Naive thymus-derived CD8-positive, alpha-beta T cell (primary cell): ENCODE measurements at regions not wholly inside any gene's neighbourhood (a gene's known extent, or its start where the extent isn't known, plus 50 kb on each side); places are given as distances from the start of the nearest gene placed in this dataset.

Source experiments
- ATAC-seq, 2 donors: fragments of 150-1000 bp; cut with Tn5 transposase in 1 of 2; sonication (Bioruptor Pico), chemical (Tn5 transposase) in 1 of 2; 1 replicate in 1 of 2; 2 replicates in 1 of 2; pipeline ENCODE4 v1.10.0; 2021; ENCODE audit warnings: mild to moderate bottlenecking in 2 of 2, moderate library complexity in 2 of 2
- POLR2A ChIA-PET: fragments of 350-600 bp; sonication (Branson Sonifier 250); formaldehyde crosslinking; loops from one replicate; lab custom pipeline; 2021; ENCODE audit warnings: antibody characterized with exemption; lab: Charles Lee
- DNase-seq, 10 donors: peaks; one replicate each; pipeline versions ENCODE4 v3.0.0 to v3.0.0-alpha.2; 2020 to 2022
- H3K27ac Mint-ChIP-seq, 10 donors: one replicate each; pipeline ENCODE4 v1.8.0; 2020 to 2022; ENCODE audit warnings: mild to moderate bottlenecking in 10 of 10, mixed read lengths in 10 of 10, moderate library complexity in 4 of 10, inconsistent platforms in 1 of 10
- H3K27me3 Mint-ChIP-seq, 5 donors: one replicate each; pipeline ENCODE4 v1.8.0; 2021 to 2022; ENCODE audit warnings: mixed read lengths in 5 of 5
- H3K36me3 Mint-ChIP-seq, 3 donors: one replicate each; pipeline ENCODE4 v1.8.0; 2020 to 2022; ENCODE audit warnings: mixed read lengths in 3 of 3, mild to moderate bottlenecking in 2 of 3, inconsistent platforms in 1 of 3
- H3K4me1 Mint-ChIP-seq, 4 donors: one replicate each; pipeline ENCODE4 v1.8.0; 2021 to 2022; ENCODE audit warnings: mixed read lengths in 4 of 4
- H3K4me3 Mint-ChIP-seq, 10 donors: one replicate each; pipeline ENCODE4 v1.8.0; 2020 to 2022; ENCODE audit warnings: mild to moderate bottlenecking in 10 of 10, mixed read lengths in 10 of 10, moderate library complexity in 6 of 10, inconsistent platforms in 1 of 10
- H3K9me3 Mint-ChIP-seq, 9 donors: one replicate each; pipeline ENCODE4 v1.8.0; 2020 to 2022; ENCODE audit warnings: mixed read lengths in 9 of 9, mild to moderate bottlenecking in 3 of 9, inconsistent platforms in 1 of 9, moderate library complexity in 1 of 9

- POLR2A ChIA-PET = no interaction called here
- Mint-ChIP-seq H3K4me3 (no peak overlapping the region), H3K9me3 (peaks cover 0 to 3% (median 0%) of the 10 kb centered on the region in 9 donors), H3K4me1 (no peaks in the 10 kb centered on the region), H3K27me3 (peaks cover 0 to 3% (median 0%) of the 10 kb centered on the region in 5 donors), H3K27ac (no peak overlapping the region), H3K36me3 (peaks cover 0 to 9% (median 3%) of the 10 kb centered on the region in 3 donors)
- no peak for ATAC-seq
- DNase-seq = no peak
Observed at GRCh38 chr5:142259758-142260157, 65.1 kb downstream of the SPRY4 start.

GRCh38 chr5:142255831-142256230 is 69.0 kb downstream of the SPRY4 start:
- no peak for DNase-seq
- H3K27ac Mint-ChIP-seq = peak overlapping the region in 1 of 10 donors; percentile 37

GRCh38 chr5:142254431-142254830 is 70.4 kb downstream of the SPRY4 start:
- H3K27ac Mint-ChIP-seq = no peak overlapping the region
- H3K9me3 Mint-ChIP-seq = peaks cover 0 to 4% (median 0%) of the 10 kb centered on the region in 9 donors
- ATAC-seq (no peak), DNase-seq (no peak)
- H3K36me3 Mint-ChIP-seq = peaks cover 0 to 12% (median 3%) of the 10 kb centered on the region in 3 donors
- POLR2A ChIA-PET = no interaction called here
- peaks cover 0 to 1% (median 0%) of the 10 kb centered on the region in 4 donors for H3K4me1 Mint-ChIP-seq
- no peak overlapping the region for H3K4me3 Mint-ChIP-seq
- peaks cover 0 to 3% (median 0%) of the 10 kb centered on the region in 5 donors for H3K27me3 Mint-ChIP-seq

More at GRCh38 chr5:142255831-142256230, 69.0 kb downstream of the SPRY4 start:
- POLR2A ChIA-PET = no interaction called here
- Mint-ChIP-seq H3K27me3 (peaks cover 0 to 3% (median 0%) of the 10 kb centered on the region in 5 donors), H3K4me3 (no peak overlapping the region), H3K4me1 (no peaks in the 10 kb centered on the region), H3K9me3 (peaks cover 0 to 4% (median 0%) of the 10 kb centered on the region in 9 donors), H3K36me3 (peaks cover 0 to 9% (median 3%) of the 10 kb centered on the region in 3 donors)
- ATAC-seq = no peak

GRCh38 chr5:142253938-142254337 is 70.9 kb downstream of the SPRY4 start:
- H3K4me3 Mint-ChIP-seq = no peak overlapping the region
- H3K4me1 Mint-ChIP-seq = peaks cover 0 to 1% (median 0%) of the 10 kb centered on the region in 4 donors
- H3K36me3 Mint-ChIP-seq = peaks cover 0 to 12% (median 3%) of the 10 kb centered on the region in 3 donors
- ATAC-seq = no peak
- no peak for DNase-seq
- no peak overlapping the region for H3K27ac Mint-ChIP-seq
- POLR2A ChIA-PET = no interaction called here
- peaks cover 0 to 2% (median 0%) of the 10 kb centered on the region in 5 donors for H3K27me3 Mint-ChIP-seq
- peaks cover 0 to 4% (median 0%) of the 10 kb centered on the region in 9 donors for H3K9me3 Mint-ChIP-seq

- Mint-ChIP-seq H3K27ac (no peak overlapping the region), H3K4me3 (no peak overlapping the region)
- POLR2A ChIA-PET = interaction anchor here (1.1 kb wide), 1 partner anchor 12 kb away, joined by 3 read pairs; no protein-coding TSS in a partner anchor
Observed at GRCh38 chr5:142250119-142250518, 74.7 kb downstream of the SPRY4 start.

GRCh38 chr5:142248853-142249462 is 75.9 kb downstream of the SPRY4 start:
- POLR2A ChIA-PET = no interaction called here
- peaks cover 0 to 1% (median 0%) of the 10 kb centered on the region in 4 donors for H3K4me1 Mint-ChIP-seq
- no peak overlapping the region for H3K27ac Mint-ChIP-seq
- H3K36me3 Mint-ChIP-seq = peaks cover 0 to 4% (median 0%) of the 10 kb centered on the region in 3 donors
- ATAC-seq (no peak), DNase-seq (no peak)
- no peak overlapping the region for H3K4me3 Mint-ChIP-seq
- peaks cover 0 to 3% (median 1%) of the 10 kb centered on the region in 5 donors for H3K27me3 Mint-ChIP-seq
- peaks cover 0 to 2% (median 0%) of the 10 kb centered on the region in 9 donors for H3K9me3 Mint-ChIP-seq

More at GRCh38 chr5:142250119-142250518, 74.7 kb downstream of the SPRY4 start:
- no peak for DNase-seq
- Mint-ChIP-seq H3K9me3 (peaks cover 0 to 2% (median 0%) of the 10 kb centered on the region in 9 donors), H3K36me3 (peaks cover 0 to 4% (median 0%) of the 10 kb centered on the region in 3 donors), H3K4me1 (peaks cover 0 to 1% (median 0%) of the 10 kb centered on the region in 4 donors), H3K27me3 (peaks cover 0 to 2% (median 0%) of the 10 kb centered on the region in 5 donors)
- no peak for ATAC-seq

GRCh38 chr5:142246258-142246657 is 78.6 kb downstream of the SPRY4 start:
- H3K4me3 Mint-ChIP-seq = no peak overlapping the region
- DNase-seq (no peak), ATAC-seq (no peak)
- peaks cover 0 to 4% (median 1%) of the 10 kb centered on the region in 5 donors for H3K27me3 Mint-ChIP-seq
- peaks cover 0 to 13% (median 2%) of the 10 kb centered on the region in 9 donors for H3K9me3 Mint-ChIP-seq
- H3K36me3 Mint-ChIP-seq = peaks cover 0 to 4% (median 0%) of the 10 kb centered on the region in 3 donors
- H3K27ac Mint-ChIP-seq = no peak overlapping the region
- POLR2A ChIA-PET = no interaction called here
- H3K4me1 Mint-ChIP-seq = peaks cover 0 to 1% (median 0%) of the 10 kb centered on the region in 4 donors

- no peak for ATAC-seq
- POLR2A ChIA-PET = interaction anchor here (0.9 kb wide), 1 partner anchor 20 kb away, joined by 3 read pairs; no protein-coding TSS in a partner anchor
- peaks cover 0 to 4% (median 1%) of the 10 kb centered on the region in 5 donors for H3K27me3 Mint-ChIP-seq
- DNase-seq = no peak
- H3K4me1 Mint-ChIP-seq = peaks cover 0 to 1% (median 0%) of the 10 kb centered on the region in 4 donors
- H3K4me3 Mint-ChIP-seq = no peak overlapping the region
- peak overlapping the region in 2 of 10 donors; percentile 40 to 55 for H3K27ac Mint-ChIP-seq
- H3K9me3 Mint-ChIP-seq = peaks cover 0 to 13% (median 2%) of the 10 kb centered on the region in 9 donors
- H3K36me3 Mint-ChIP-seq = peaks cover 0 to 4% (median 0%) of the 10 kb centered on the region in 3 donors
Observed at GRCh38 chr5:142245786-142246185, 79.0 kb downstream of the SPRY4 start.

GRCh38 chr5:142244440-142244839 is 80.4 kb downstream of the SPRY4 start:
- Mint-ChIP-seq H3K4me3 (no peak overlapping the region), H3K27ac (no peak overlapping the region), H3K27me3 (peaks cover 0 to 4% (median 1%) of the 10 kb centered on the region in 5 donors), H3K36me3 (no peaks in the 10 kb centered on the region), H3K4me1 (no peaks in the 10 kb centered on the region), H3K9me3 (peaks cover 0 to 13% (median 2%) of the 10 kb centered on the region in 9 donors)
- ATAC-seq (no peak), DNase-seq (no peak)
- POLR2A ChIA-PET = no interaction called here

GRCh38 chr5:142242272-142242671 is 82.5 kb downstream of the SPRY4 start:
- peaks cover 0 to 4% (median 0%) of the 10 kb centered on the region in 5 donors for H3K27me3 Mint-ChIP-seq
- H3K4me3 Mint-ChIP-seq = no peak overlapping the region
- H3K36me3 Mint-ChIP-seq = no peaks in the 10 kb centered on the region
- H3K4me1 Mint-ChIP-seq = no peaks in the 10 kb centered on the region
- POLR2A ChIA-PET = interaction anchor here (0.6 kb wide), 1 partner anchor 84 kb away, joined by 5 read pairs; no protein-coding TSS in a partner anchor
- peak overlapping the region in 1 of 10 donors; percentile 43 for H3K27ac Mint-ChIP-seq
- DNase-seq (no peak), ATAC-seq (no peak)
- H3K9me3 Mint-ChIP-seq = peaks cover 0 to 17% (median 2%) of the 10 kb centered on the region in 9 donors

GRCh38 chr5:142239394-142240159 is 85.2 kb downstream of the SPRY4 start:
- DNase-seq = no peak
- POLR2A ChIA-PET = interaction anchor here (0.7 kb wide), 1 partner anchor 546 kb away, joined by 6 read pairs; no protein-coding TSS in a partner anchor
- Mint-ChIP-seq H3K27ac (no peak overlapping the region), H3K9me3 (peaks cover 0 to 17% (median 2%) of the 10 kb centered on the region in 9 donors), H3K27me3 (peaks cover 0 to 7% (median 3%) of the 10 kb centered on the region in 5 donors), H3K36me3 (peaks cover 0 to 2% (median 0%) of the 10 kb centered on the region in 3 donors), H3K4me3 (no peak overlapping the region), H3K4me1 (peaks cover 5 to 6% (median 5%) of the 10 kb centered on the region in 4 donors)
- no peak for ATAC-seq

GRCh38 chr5:142237707-142238106 is 87.1 kb downstream of the SPRY4 start:
- peaks cover 5 to 6% (median 5%) of the 10 kb centered on the region in 4 donors for H3K4me1 Mint-ChIP-seq
- POLR2A ChIA-PET = no interaction called here
- ATAC-seq (no peak), DNase-seq (no peak)
- H3K27ac Mint-ChIP-seq = no peak overlapping the region
- peaks cover 0 to 12% (median 2%) of the 10 kb centered on the region in 9 donors for H3K9me3 Mint-ChIP-seq
- no peak overlapping the region for H3K4me3 Mint-ChIP-seq
- H3K27me3 Mint-ChIP-seq = peaks cover 0 to 6% (median 4%) of the 10 kb centered on the region in 5 donors
- peaks cover 0 to 2% (median 0%) of the 10 kb centered on the region in 3 donors for H3K36me3 Mint-ChIP-seq
